DND-41 (cell line): ENCODE measurements at regions not wholly inside any gene's neighbourhood (a gene's known extent, or its start where the extent isn't known, plus 50 kb on each side); places are given as distances from the start of the nearest gene placed in this dataset.

ENCODE experiments used
- EZH2 ChIP-seq: IDR thresholded peaks from 3 replicates; pipeline ENCODE4 v1.6.1; 2012; ENCODE audit warnings: borderline replicate concordance, low read depth, mild to moderate bottlenecking, moderate library complexity, low read length, inconsistent platforms; ENCODE audit not compliant: severe bottlenecking
- TF ChIP-seq, protein P1 (sequence below): IDR thresholded peaks from 2 replicates; pipeline ENCODE4 v1.5.1; 2012; ENCODE audit warnings: borderline replicate concordance, low read length, moderate library complexity, mild to moderate bottlenecking; ENCODE audit not compliant: poor library complexity, severe bottlenecking; ENCODE audit errors: extremely low read depth

DNA sequence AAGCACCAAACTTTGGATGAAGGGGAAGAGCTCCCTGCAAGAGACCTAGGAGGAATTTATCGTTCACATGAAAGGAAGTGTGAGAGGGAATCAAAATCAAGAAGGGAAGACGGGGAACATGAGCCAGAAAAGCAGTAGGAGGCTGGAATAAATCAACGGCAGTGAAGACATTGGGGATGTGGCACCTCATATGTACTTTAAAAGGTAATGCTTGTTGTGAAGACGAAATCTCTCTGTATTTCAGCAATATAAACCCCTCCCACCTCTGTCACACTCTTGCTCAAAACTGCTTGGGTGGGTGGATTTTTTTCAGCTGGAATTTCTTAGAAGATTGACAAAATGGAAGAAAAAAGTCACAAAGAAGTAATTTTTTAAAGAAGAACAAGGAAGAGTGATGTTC is 243.5 kb downstream of the BUD13 start:
- TF ChIP-seq, protein P1, sequence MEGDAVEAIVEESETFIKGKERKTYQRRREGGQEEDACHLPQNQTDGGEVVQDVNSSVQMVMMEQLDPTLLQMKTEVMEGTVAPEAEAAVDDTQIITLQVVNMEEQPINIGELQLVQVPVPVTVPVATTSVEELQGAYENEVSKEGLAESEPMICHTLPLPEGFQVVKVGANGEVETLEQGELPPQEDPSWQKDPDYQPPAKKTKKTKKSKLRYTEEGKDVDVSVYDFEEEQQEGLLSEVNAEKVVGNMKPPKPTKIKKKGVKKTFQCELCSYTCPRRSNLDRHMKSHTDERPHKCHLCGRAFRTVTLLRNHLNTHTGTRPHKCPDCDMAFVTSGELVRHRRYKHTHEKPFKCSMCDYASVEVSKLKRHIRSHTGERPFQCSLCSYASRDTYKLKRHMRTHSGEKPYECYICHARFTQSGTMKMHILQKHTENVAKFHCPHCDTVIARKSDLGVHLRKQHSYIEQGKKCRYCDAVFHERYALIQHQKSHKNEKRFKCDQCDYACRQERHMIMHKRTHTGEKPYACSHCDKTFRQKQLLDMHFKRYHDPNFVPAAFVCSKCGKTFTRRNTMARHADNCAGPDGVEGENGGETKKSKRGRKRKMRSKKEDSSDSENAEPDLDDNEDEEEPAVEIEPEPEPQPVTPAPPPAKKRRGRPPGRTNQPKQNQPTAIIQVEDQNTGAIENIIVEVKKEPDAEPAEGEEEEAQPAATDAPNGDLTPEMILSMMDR: no peak
- no peak for TF ChIP-seq EZH2
